MCF 10A (cell line): ENCODE measurements at regions not wholly inside any gene's neighbourhood (a gene's known extent, or its start where the extent isn't known, plus 50 kb on each side); places are given as distances from the start of the nearest gene placed in this dataset.

ENCODE experiments used
- BruUV-seq: library from RNA; stranded (reverse); fragments of 400-500 nt; replicated peaks from 2 replicates; lab custom pipeline; 2021; lab: Mats Ljungman, UMichigan
- CTCF ChIA-PET: fragments of 300-600 bp; sonication (Branson Sonifier 250); formaldehyde crosslinking; extraction: SDS; loops from one replicate; lab custom pipeline; 2021; ENCODE audit warnings: antibody characterized with exemption, inconsistent platforms; lab: Yijun Ruan, JAX
- POLR2A ChIA-PET: fragments of 300-600, 350-650 bp; sonication (Branson Sonifier 250); formaldehyde crosslinking; extraction: SDS; loops from one replicate; lab custom pipeline; 2020; ENCODE audit warnings: antibody characterized with exemption, inconsistent platforms; lab: Yijun Ruan, JAX
- DNase-seq: peaks from one replicate; pipeline ENCODE4 v3.0.0-alpha.2; 2018; ENCODE audit not compliant: unreplicated experiment
- H3K27ac Mint-ChIP-seq: one replicate; pipeline ENCODE4 v1.8.0; 2022; ENCODE audit warnings: mild to moderate bottlenecking, low read depth, mixed read lengths; ENCODE audit not compliant: unreplicated experiment
- H3K27me3 Mint-ChIP-seq: one replicate; pipeline ENCODE4 v1.8.0; 2022; ENCODE audit warnings: mixed read lengths; ENCODE audit not compliant: insufficient read depth, unreplicated experiment
- H3K36me3 Mint-ChIP-seq: one replicate; pipeline ENCODE4 v1.8.0; 2022; ENCODE audit warnings: mild to moderate bottlenecking, moderate library complexity, mixed read lengths; ENCODE audit not compliant: insufficient read depth, unreplicated experiment
- H3K4me1 Mint-ChIP-seq: one replicate; pipeline ENCODE4 v1.8.0; 2022; ENCODE audit warnings: mixed read lengths; ENCODE audit not compliant: insufficient read depth, unreplicated experiment
- H3K4me3 Mint-ChIP-seq: one replicate; pipeline ENCODE4 v1.8.0; 2022; ENCODE audit warnings: mild to moderate bottlenecking, moderate library complexity, mixed read lengths; ENCODE audit not compliant: unreplicated experiment
- H3K9me3 Mint-ChIP-seq: one replicate; pipeline ENCODE4 v1.8.0; 2022; ENCODE audit warnings: mixed read lengths; ENCODE audit not compliant: unreplicated experiment
- intact Hi-C: fragments of 100-400 bp; cut with micrococcal nuclease; formaldehyde crosslinking; loops from 2 replicates; pipeline ENCODE4 v1.14.1; 2022
- TF ChIP-seq, protein P1 (sequence below): fragments of 200-600 bp; IDR thresholded peaks from one replicate; pipeline ENCODE4 v1.8.0; 2022; ENCODE audit warnings: antibody characterized with exemption, mild to moderate bottlenecking; ENCODE audit not compliant: unreplicated experiment

DNA sequence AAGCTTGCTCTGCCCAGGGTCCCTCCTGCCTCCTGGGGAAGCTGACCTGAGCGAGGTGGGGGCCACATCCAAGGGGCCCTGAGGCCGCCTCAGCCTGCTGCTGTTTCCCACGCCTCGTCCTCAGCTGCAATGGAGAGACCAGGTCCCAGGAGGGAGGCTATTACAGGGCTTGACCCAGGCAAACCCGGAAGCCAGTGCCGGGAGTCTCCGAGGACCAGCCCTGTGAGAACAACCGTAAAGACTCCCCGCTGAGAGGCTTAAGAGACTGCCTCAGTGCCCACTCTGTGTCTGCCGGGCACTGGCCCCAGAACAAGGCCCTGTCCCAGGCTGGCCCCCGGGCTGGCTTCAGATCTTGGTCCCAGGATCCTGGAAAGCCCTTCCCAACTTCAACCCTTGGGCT lies 124.3 kb upstream of the FGF3 start:
- TF ChIP-seq, protein P1, sequence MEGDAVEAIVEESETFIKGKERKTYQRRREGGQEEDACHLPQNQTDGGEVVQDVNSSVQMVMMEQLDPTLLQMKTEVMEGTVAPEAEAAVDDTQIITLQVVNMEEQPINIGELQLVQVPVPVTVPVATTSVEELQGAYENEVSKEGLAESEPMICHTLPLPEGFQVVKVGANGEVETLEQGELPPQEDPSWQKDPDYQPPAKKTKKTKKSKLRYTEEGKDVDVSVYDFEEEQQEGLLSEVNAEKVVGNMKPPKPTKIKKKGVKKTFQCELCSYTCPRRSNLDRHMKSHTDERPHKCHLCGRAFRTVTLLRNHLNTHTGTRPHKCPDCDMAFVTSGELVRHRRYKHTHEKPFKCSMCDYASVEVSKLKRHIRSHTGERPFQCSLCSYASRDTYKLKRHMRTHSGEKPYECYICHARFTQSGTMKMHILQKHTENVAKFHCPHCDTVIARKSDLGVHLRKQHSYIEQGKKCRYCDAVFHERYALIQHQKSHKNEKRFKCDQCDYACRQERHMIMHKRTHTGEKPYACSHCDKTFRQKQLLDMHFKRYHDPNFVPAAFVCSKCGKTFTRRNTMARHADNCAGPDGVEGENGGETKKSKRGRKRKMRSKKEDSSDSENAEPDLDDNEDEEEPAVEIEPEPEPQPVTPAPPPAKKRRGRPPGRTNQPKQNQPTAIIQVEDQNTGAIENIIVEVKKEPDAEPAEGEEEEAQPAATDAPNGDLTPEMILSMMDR = no peak
- no TSS peak for BruUV-seq
- H3K4me1 Mint-ChIP-seq = peaks cover 2% of the 10 kb centered on the region
- ChIA-PET CTCF (interaction anchor here (0.6 to 1.4 kb wide), 7 partner anchors 13 to 256 kb away, joined by 3 to 5 read pairs (median 3); no protein-coding TSS in a partner anchor), POLR2A (interaction anchor here (0.7 kb wide), 1 partner anchor 239 kb away, joined by 3 read pairs; no protein-coding TSS in a partner anchor)
- H3K36me3 Mint-ChIP-seq = no peaks in the 10 kb centered on the region
- no peak for DNase-seq
- intact Hi-C loops = loop anchor here (1.0 kb wide), 1 partner anchor 248 kb away; no protein-coding TSS in a partner anchor
- no peaks in the 10 kb centered on the region for H3K27me3 Mint-ChIP-seq
- H3K27ac Mint-ChIP-seq = no peak overlapping the region
- H3K4me3 Mint-ChIP-seq = no peak overlapping the region
- H3K9me3 Mint-ChIP-seq = no peaks in the 10 kb centered on the region

DNA sequence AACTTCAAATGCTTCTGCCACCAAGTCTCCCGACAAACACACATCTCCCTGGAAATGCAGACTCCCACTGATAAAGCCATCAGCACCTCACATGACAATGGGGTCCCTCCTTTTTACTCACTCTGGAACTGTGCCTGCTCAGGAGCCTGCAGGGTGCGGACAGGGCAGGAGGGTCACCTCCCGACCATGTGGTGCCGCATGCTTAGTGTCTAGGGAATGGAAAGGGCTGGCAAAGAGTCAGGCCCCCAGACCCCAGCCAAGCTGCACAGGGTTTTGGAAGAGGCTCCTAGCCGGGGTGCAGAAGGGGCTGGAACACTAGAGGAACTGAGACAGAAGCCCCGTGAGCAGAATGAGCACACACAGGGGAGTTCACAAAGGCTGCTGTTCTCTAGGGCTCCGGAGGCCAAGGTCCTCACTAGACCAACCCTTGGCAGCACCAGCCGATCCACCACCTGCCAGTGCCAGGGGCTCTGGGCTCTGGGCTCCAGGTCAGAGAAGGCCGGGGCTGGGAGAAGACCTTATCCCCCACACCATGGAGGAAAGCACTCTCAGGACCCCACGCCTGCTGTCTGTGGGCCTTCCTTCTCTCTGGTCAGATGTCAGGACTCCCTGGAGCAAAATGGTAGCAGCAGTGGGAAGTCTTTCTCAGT lies 125.1 kb upstream of the FGF3 start:
- intact Hi-C loops = no loop called here
- H3K36me3 Mint-ChIP-seq = no peaks in the 10 kb centered on the region
- no peaks in the 10 kb centered on the region for H3K9me3 Mint-ChIP-seq
- POLR2A ChIA-PET = no interaction called here
- no peak for DNase-seq
- BruUV-seq = no TSS peak
- H3K4me1 Mint-ChIP-seq = peaks cover 7% of the 10 kb centered on the region
- H3K27me3 Mint-ChIP-seq = no peaks in the 10 kb centered on the region
- H3K27ac Mint-ChIP-seq = no peak overlapping the region
- TF ChIP-seq, protein P1 = no peak
- no peak overlapping the region for H3K4me3 Mint-ChIP-seq
- CTCF ChIA-PET = interaction anchor here (0.7 to 1.4 kb wide), 4 partner anchors 14 to 255 kb away, joined by 3 to 5 read pairs (median 3); no protein-coding TSS in a partner anchor

DNA sequence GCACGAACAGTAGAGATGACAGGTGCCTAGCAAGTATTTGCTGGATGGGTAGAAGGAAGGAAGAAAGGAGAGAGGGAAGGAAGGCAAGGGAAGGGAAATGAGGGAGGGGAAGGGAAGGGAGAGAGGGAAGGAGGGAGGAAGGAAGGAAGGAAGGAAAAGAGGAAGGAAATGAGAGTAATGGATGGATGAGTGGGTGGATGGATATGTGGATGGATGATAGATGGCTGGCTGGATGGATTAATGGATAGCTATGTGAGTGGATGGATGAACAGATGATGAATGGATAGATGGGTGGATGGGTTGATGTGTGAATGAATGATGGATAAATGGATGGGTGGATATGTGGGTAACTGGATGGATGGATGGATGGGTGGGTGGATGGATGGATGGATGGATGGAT lies 125.9 kb upstream of the FGF3 start:
- H3K4me3 Mint-ChIP-seq = no peak overlapping the region
- TF ChIP-seq, protein P1 = no peak
- H3K27ac Mint-ChIP-seq = no peak overlapping the region
- intact Hi-C loops = no loop called here
- peaks cover 7% of the 10 kb centered on the region for H3K4me1 Mint-ChIP-seq
- DNase-seq = no peak
- no peaks in the 10 kb centered on the region for H3K27me3 Mint-ChIP-seq
- POLR2A ChIA-PET = no interaction called here
- no peaks in the 10 kb centered on the region for H3K36me3 Mint-ChIP-seq
- BruUV-seq = no TSS peak
- no peaks in the 10 kb centered on the region for H3K9me3 Mint-ChIP-seq
- CTCF ChIA-PET = interaction anchor here (0.6 kb wide), 1 partner anchor 30 kb away, joined by 3 read pairs; no protein-coding TSS in a partner anchor

DNA sequence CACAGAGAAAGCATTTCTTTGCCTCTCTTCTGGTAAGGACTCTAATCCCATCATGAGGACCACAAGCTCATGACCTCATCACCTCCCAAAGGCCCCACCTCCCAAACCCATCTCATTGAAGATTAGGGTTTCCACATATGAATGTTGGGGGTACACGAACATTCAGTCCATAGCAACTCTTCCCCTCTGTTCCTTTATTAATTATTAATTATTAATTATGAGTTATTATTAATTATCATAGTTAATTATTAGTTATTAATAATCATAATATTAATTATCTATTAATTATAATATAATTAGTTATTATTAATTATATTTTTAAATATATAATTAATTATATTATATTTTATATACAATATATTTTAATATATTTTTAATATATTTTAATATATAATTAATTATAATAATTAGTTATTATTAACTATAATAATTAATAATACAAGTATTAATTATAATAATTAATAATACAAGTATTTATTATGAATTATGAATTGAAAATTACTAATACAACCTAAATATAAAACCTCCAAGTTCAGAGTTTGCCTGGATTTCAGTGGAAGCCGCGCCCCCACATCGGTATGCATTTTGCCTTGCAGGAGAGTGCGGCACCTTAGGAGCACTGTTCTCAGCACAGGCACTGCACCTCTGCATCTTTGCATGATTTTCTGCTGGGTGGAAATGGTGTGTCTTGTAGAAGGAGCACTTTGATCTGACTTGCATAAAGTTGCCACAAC lies 128.0 kb upstream of the FGF3 start:
- CTCF ChIA-PET = interaction anchor here (0.7 to 1.3 kb wide), 8 partner anchors 27 to 252 kb away, joined by 3 to 4 read pairs (median 4); no protein-coding TSS in a partner anchor
- H3K4me1 Mint-ChIP-seq = peaks cover 7% of the 10 kb centered on the region
- H3K9me3 Mint-ChIP-seq = no peaks in the 10 kb centered on the region
- TF ChIP-seq, protein P1 = no peak
- no peak overlapping the region for H3K4me3 Mint-ChIP-seq
- no peaks in the 10 kb centered on the region for H3K36me3 Mint-ChIP-seq
- intact Hi-C loops = no loop called here
- no peak for DNase-seq
- no peak overlapping the region for H3K27ac Mint-ChIP-seq
- POLR2A ChIA-PET = interaction anchor here (0.5 to 0.6 kb wide), 2 partner anchors 13 to 672 kb away, joined by 3 to 4 read pairs; no protein-coding TSS in a partner anchor
- BruUV-seq = no TSS peak
- peaks cover under 1% of the 10 kb centered on the region for H3K27me3 Mint-ChIP-seq
